Uterus (tissue), 2 donors: ENCODE measurements at regions not wholly inside any gene's neighbourhood (a gene's known extent, or its start where the extent isn't known, plus 50 kb on each side); places are given as distances from the start of the nearest gene placed in this dataset.

Experiments
- CTCF ChIP-seq, 4 experiments: fragments of 200-600 bp in 2 of 4; fragments of 450-650 bp in 2 of 4; sonication (generic) in 2 of 4; IDR thresholded peaks; one replicate each; pipeline ENCODE4 v1.5.1; 2016 to 2019; ENCODE audit warnings: antibody characterized with exemption in 4 of 4, mild to moderate bottlenecking in 2 of 4, moderate library complexity in 1 of 4
- POLR2A ChIP-seq, 2 donors: fragments of 450-650 bp; IDR thresholded peaks; one replicate each; pipeline ENCODE4 v1.6.1; 2016; ENCODE audit warnings: antibody characterized with exemption in 2 of 2, mild to moderate bottlenecking in 1 of 2, moderate library complexity in 1 of 2

- TF ChIP-seq CTCF (IDR thresholded peaks at IDR 0.05) (no peak), POLR2A (IDR thresholded peaks at IDR 0.05) (no peak)
Measured at GRCh38 chr7:125602441-125602840, 672.8 kb upstream of the POT1 start.
